Thyroid gland (tissue), 4 donors: ENCODE measurements at regions not wholly inside any gene's neighbourhood (a gene's known extent, or its start where the extent isn't known, plus 50 kb on each side); places are given as distances from the start of the nearest gene placed in this dataset.

ENCODE experiments used
- CTCF ChIP-seq, 6 experiments: fragments of 200-600 bp in 3 of 6; fragments of 450-650 bp in 3 of 6; sonication (generic) in 3 of 6; IDR thresholded peaks; one replicate each; pipeline ENCODE4 v1.5.1; 2016 to 2019; ENCODE audit warnings: antibody characterized with exemption in 6 of 6, mild to moderate bottlenecking in 2 of 6, inconsistent platforms in 1 of 6, moderate library complexity in 1 of 6
- POLR2A ChIP-seq, 2 donors: fragments of 450-650 bp; IDR thresholded peaks; one replicate each; pipeline ENCODE4 v1.6.1; 2017; ENCODE audit warnings: antibody characterized with exemption in 2 of 2, mild to moderate bottlenecking in 2 of 2, moderate library complexity in 1 of 2

GRCh38 chr20:24731312-24731711 lies 217.8 kb upstream of the CST7 start:
- no peak for TF ChIP-seq CTCF (IDR thresholded peaks at IDR 0.05)
- TF ChIP-seq POLR2A (IDR thresholded peaks at IDR 0.05): no peak
